ENCODE measurements at regions not wholly inside any gene's neighbourhood (a gene's known extent, or its start where the extent isn't known, plus 50 kb on each side); places are given as distances from the start of the nearest gene placed in this dataset.

DNA sequence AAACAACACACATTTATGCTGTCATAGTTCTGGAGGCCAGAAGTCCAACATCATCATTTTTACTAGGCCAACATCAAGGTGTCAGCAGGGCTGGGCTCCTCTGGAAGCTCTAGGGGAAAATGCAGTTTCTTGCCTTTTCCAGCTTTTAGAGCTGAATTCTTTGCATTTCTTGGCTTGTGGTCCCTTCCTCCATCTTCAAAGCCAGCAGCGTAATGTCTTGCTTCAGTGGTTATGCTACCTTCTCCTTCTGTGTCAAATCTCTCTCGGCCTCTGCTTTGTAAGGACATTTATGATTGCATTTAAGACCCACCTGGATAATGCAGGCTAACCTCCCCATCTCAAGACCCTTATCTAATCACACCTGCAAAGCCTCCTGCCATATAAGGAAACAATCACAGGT is 66.5 kb upstream of the ANKRD1 start:
- ChIA-PET POLR2A (no interaction called here), CTCF (no interaction called here)
- Mint-ChIP-seq H3K27me3 (no peaks in the 10 kb centered on the region), H3K9me3 (no peaks in the 10 kb centered on the region), H3K4me3 (no peak overlapping the region), H3K4me1 (ENCODE audit: low read depth) (peaks cover 5% of the 10 kb centered on the region), H3K36me3 (ENCODE audit: low read depth) (no peaks in the 10 kb centered on the region), H3K27ac (no peak overlapping the region)
- TF ChIP-seq, protein P1, sequence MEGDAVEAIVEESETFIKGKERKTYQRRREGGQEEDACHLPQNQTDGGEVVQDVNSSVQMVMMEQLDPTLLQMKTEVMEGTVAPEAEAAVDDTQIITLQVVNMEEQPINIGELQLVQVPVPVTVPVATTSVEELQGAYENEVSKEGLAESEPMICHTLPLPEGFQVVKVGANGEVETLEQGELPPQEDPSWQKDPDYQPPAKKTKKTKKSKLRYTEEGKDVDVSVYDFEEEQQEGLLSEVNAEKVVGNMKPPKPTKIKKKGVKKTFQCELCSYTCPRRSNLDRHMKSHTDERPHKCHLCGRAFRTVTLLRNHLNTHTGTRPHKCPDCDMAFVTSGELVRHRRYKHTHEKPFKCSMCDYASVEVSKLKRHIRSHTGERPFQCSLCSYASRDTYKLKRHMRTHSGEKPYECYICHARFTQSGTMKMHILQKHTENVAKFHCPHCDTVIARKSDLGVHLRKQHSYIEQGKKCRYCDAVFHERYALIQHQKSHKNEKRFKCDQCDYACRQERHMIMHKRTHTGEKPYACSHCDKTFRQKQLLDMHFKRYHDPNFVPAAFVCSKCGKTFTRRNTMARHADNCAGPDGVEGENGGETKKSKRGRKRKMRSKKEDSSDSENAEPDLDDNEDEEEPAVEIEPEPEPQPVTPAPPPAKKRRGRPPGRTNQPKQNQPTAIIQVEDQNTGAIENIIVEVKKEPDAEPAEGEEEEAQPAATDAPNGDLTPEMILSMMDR (IDR thresholded peaks at IDR 0.05) = no peak
- DNase-seq (no peak), ATAC-seq (no peak)
- intact Hi-C loops (cut with micrococcal nuclease) = no loop called here

- peaks cover 6% of the 10 kb centered on the region for H3K4me1 Mint-ChIP-seq (ENCODE audit: low read depth)
- no peak overlapping the region for H3K27ac Mint-ChIP-seq
- TF ChIP-seq, protein P1 (IDR thresholded peaks at IDR 0.05) = no peak
- DNase-seq = no peak
- no peaks in the 10 kb centered on the region for H3K27me3 Mint-ChIP-seq
- intact Hi-C loops (cut with micrococcal nuclease) = no loop called here
- ATAC-seq = no peak
- ChIA-PET POLR2A (no interaction called here), CTCF (interaction anchor here (1.2 kb wide), 1 partner anchor 19 kb away, joined by 3 read pairs; no protein-coding TSS in a partner anchor)
- H3K4me3 Mint-ChIP-seq = no peak overlapping the region
- no peaks in the 10 kb centered on the region for H3K9me3 Mint-ChIP-seq
- no peaks in the 10 kb centered on the region for H3K36me3 Mint-ChIP-seq (ENCODE audit: low read depth)
Measured at GRCh38 chr10:90988024-90988423, 67.1 kb upstream of the ANKRD1 start.

DNA sequence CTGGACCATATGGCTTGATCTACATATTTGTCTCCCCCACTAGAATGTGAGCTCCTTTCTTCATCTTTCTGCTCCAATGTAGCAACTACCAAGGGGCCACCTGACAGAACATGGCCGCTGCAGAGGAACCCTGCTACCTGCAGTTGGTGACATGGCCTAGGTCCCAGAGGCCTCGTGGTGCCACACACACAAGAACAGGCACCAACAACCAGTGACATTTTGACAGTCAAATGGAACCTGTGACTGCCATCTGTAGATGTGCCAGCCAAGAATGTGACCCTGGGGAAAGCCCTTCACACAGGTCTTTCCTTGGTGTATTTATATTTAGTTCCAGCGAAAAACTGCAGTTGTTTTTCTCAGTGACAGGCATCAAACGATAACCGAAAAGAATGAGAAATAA is 67.9 kb upstream of the ANKRD1 start:
- Mint-ChIP-seq H3K9me3 (no peaks in the 10 kb centered on the region), H3K4me1 (ENCODE audit: low read depth) (peaks cover 11% of the 10 kb centered on the region), H3K36me3 (ENCODE audit: low read depth) (no peaks in the 10 kb centered on the region), H3K27me3 (no peaks in the 10 kb centered on the region), H3K27ac (no peak overlapping the region), H3K4me3 (no peak overlapping the region)
- TF ChIP-seq, protein P1 (IDR thresholded peaks at IDR 0.05) = no peak
- intact Hi-C loops (cut with micrococcal nuclease) = no loop called here
- DNase-seq = no peak
- POLR2A ChIA-PET = no interaction called here
- ATAC-seq = no peak
- CTCF ChIA-PET = interaction anchor here (1.2 kb wide), 1 partner anchor 18 kb away, joined by 3 read pairs; no protein-coding TSS in a partner anchor

GRCh38 chr10:90989378-90989777 is 68.5 kb upstream of the ANKRD1 start:
- H3K9me3 Mint-ChIP-seq = no peaks in the 10 kb centered on the region
- H3K27me3 Mint-ChIP-seq = no peaks in the 10 kb centered on the region
- intact Hi-C loops (cut with micrococcal nuclease) = no loop called here
- DNase-seq = no peak
- H3K36me3 Mint-ChIP-seq (ENCODE audit: low read depth) = no peaks in the 10 kb centered on the region
- ChIA-PET CTCF (interaction anchor here (1.4 to 1.6 kb wide), 3 partner anchors 11 to 78 kb away, joined by 3 to 5 read pairs (median 4); no protein-coding TSS in a partner anchor), POLR2A (no interaction called here)
- H3K4me1 Mint-ChIP-seq (ENCODE audit: low read depth) = peaks cover 10% of the 10 kb centered on the region
- ATAC-seq = no peak
- TF ChIP-seq, protein P1 (IDR thresholded peaks at IDR 0.05) = no peak
- H3K4me3 Mint-ChIP-seq = no peak overlapping the region
- H3K27ac Mint-ChIP-seq = no peak overlapping the region

DNA sequence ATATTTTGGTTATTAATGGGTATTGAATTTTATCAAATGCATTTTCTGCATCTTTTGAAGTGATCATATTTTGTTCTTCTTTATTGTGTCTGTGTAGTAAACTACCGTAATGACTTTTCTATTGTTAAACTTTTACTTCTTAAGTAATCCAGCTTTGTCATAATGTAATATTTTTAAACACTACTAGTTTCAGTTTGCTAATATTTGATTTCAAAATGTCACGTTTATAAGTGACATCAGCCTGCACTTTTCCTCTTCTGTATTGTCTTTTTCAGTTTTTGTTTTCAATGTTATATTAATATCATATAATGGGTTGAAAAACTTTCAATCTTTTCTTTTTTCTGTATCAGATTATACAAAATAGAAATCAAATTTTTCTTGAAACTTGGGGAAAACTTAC is 71.6 kb upstream of the ANKRD1 start:
- Mint-ChIP-seq H3K36me3 (ENCODE audit: low read depth) (no peaks in the 10 kb centered on the region), H3K9me3 (no peaks in the 10 kb centered on the region), H3K4me3 (no peak overlapping the region), H3K4me1 (ENCODE audit: low read depth) (peaks cover 10% of the 10 kb centered on the region), H3K27me3 (peaks cover 1% of the 10 kb centered on the region), H3K27ac (no peak overlapping the region)
- DNase-seq (no peak), ATAC-seq (no peak)
- CTCF ChIA-PET = interaction anchor here (1.3 kb wide), 1 partner anchor 13 kb away, joined by 4 read pairs; no protein-coding TSS in a partner anchor
- POLR2A ChIA-PET = no interaction called here
- intact Hi-C loops (cut with micrococcal nuclease) = no loop called here
- TF ChIP-seq, protein P1 (IDR thresholded peaks at IDR 0.05) = no peak
